OCI-LY7 (cell line): ENCODE measurements at regions not wholly inside any gene's neighbourhood (a gene's known extent, or its start where the extent isn't known, plus 50 kb on each side); places are given as distances from the start of the nearest gene placed in this dataset.

Experiments
- CTCF ChIP-seq: fragments of 200-600 bp; sonication (generic); conservative IDR thresholded peaks from 2 replicates; pipeline ENCODE4 v1.5.1; 2014; ENCODE audit warnings: mild to moderate bottlenecking, antibody characterized with exemption, low read length, moderate library complexity, mixed read lengths
- EZH2phosphoT487 ChIP-seq: fragments of 200-600 bp; sonication (generic); IDR thresholded peaks from 2 replicates; pipeline ENCODE4 v1.6.1; 2018; ENCODE audit warnings: low read depth, borderline replicate concordance, mild to moderate bottlenecking, mixed run types, antibody characterized with exemption, low read length, moderate library complexity, mixed read lengths

- TF ChIP-seq CTCF (no peak), EZH2phosphoT487 (no peak)
Measured at GRCh38 chr4:165667969-165668368, 205.1 kb upstream of the TLL1 start.
